ENCODE measurements at regions not wholly inside any gene's neighbourhood (a gene's known extent, or its start where the extent isn't known, plus 50 kb on each side); places are given as distances from the start of the nearest gene placed in this dataset.
"Not testable (repeated sequence)": the region's sequence is repeated elsewhere in the genome, so short reads cannot be mapped to it uniquely, and the experiment has no call there.

DNA sequence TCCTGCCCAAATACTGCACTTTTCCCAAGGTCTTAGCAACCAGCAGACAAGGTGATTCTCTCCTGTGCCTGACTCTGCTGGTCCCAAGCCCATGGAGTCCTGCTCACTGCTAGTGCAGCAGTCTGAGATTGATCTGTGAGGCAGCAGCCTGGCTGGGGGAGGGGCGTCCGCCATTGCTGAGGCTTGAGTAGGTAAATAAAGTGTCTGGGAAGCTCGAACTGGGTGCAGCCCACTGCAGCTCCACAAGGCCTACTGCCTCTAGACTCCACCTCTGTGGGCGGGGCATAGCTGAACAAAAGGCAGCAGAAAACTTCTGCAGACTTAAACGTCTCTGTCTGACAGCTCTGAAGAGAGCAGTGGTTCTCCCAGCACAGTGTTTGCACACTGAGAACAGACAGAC is 258.7 kb downstream of the ABCC12 start:
- DNase-seq: not testable (repeated sequence)

DNA sequence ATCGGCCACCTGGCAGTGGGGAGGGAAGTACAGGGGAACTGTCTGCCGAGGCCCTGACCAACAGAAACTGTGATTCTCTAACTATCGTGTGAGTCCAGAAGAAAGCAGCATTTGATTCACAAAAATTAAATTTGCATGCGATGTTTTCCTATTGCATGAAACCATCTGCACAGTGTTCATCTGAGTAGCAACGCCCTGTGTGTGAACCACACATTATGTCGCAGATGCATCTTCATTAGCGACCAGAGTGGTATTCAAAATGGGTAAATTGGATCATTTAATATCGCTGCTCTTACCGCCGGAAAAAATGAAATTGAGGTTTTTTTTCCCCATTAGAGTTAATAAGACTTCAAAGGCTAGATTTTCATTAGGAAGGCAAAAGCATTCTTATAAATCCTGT is 260.6 kb downstream of the ABCC12 start:
- DNase-seq: no peak

DNA sequence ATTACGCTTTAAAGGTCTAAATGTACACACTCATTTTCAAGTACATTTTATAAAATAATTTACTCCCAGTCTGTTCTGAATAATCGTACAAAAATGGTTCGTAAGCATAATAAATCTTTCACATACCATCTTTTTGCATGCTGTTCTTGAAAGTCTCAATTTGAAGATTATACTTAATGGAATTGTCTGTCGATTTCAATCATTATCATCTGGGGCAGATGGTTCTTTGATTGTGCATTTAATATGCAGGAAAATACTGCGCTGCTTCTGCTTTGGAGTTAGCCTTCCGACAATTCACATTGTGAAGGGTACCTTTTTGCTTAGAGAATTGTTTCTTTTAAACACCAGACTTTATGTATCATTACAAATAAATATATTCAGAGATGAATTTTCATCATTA is 262.8 kb downstream of the ABCC12 start:
- no peak for DNase-seq

DNA sequence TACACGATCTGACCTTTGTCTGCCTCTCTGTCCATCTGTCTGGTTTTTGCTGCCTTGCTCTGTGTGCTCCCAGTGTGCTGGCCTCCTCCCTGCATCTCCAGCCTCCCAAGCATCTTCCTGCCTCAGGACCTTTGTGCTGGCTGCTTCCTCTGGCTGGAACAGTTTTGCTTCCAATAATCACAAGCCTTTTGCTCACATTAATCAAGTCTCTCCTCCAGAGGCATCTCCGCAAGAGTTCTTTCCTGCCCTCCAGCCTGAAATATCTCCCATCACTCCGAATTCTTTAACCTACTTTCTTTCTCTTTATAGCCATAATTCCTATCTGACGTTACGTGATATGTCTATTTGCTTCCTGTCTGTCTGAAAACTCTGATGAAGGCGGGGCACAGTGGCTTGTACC is 267.1 kb downstream of the ABCC12 start:
- DNase-seq: no peak

DNA sequence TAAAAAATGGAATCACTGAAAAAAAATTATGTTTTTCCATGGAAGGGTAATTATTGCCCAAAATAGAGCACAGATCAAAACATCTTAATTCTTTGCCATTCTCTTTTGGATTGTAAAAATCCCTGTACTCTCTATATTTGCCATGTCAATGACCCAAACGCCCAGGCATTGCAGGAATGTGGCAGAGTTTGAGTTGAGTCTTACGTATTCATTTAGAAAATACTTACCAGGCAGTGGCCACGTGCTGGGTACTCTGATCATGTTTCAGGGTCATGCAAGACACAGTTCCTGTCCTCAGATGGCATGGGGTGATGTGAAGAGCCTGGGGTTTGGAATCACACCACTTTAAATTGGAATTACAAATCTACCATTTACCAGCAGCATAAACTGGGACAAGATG is 267.7 kb downstream of the ABCC12 start:
- peak; percentile 70 for DNase-seq

DNA sequence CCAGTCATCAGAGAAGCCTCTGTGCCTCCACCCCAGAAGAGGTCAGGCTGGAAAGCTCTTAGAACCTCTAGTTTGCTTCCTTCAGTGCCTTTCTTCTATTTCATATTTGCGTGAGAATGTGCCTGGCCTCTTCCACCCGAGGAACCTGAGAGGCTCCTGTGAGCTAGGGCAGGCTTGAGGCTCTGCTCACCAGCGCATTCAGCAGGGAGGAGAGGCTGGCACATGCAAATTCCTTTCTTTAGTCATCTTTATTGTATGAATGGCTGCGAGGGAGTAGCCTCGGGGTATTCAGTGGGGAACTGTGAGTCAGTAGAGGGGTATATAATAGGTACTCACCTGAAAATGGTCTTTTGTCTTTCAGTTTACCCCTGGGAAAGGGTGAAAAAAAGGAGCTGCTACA is 268.3 kb downstream of the ABCC12 start:
- peak; percentile 45 for DNase-seq

DNA sequence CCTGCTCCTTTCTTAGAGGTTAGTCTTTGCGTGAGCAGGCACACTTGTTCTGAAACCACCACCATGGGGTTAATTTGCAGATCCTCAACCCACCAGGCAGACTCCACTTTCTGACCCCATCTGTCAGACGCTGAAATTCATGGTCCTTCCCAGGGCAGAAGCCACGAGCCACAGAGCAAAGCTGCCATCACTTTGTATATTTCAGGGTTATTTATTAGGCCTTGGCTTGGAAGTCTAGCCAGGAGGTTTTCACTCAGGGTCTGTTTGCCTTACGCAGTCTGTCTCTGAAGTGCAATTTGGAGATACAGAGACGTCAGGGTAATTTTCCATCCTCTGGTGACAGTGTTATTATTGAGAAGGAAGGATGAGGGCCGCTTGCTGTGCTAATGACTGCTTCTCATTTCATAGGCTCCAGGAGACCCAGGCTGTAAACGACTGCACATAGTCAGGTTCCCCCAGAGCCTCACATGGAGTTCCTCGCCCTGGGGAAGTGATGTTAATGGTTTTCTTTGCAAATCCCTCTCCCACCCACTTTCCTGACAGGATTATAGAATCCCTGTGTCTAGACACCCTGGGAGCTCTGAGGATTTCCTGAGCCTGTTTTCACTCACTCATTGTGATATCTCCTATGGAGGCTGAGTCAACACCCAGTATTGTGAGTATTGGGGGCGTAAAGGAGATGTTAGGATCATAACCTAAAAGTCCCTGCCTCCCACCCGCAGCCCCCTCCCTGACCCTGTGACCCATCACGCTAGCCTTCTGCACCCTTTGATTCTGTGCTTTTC is 269.0 kb downstream of the ABCC12 start:
- no peak for DNase-seq

DNA sequence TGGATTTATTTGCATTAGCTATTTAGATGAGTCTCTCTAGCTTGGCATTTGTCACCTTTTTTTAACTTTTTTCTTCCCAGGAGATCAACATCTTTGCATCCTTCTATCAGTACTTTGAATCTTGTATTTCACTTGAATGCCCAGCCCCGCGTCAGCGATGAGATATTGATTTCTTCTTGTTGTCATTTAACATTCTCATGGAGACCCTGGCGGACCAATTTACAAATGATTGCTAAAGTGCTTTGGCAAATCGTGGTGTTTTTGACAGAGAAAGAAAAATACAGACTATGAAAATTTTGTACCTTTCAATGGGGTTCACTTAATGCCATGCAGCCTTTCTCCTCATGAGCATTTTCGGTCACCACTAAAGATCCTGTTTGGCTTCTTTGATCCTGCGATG is 269.7 kb downstream of the ABCC12 start:
- no peak for DNase-seq

DNA sequence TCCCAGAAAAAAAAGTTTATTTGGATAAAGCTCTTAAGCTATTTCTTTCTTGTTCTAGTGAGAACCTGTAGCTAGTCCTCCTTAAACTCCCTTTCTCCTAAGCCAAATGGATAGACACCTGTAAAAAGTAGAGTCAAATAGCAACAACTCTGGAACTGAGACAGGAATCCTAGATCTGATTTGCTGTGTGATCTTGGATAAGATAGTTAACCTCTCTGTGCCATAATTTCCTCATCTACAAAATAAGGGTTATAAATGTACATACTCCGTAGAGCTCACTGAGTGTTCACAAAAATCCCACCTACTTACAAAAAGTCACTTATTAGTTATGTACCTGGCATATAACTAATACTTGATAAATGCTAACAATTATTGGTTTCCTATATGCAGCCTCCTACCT is 270.3 kb downstream of the ABCC12 start:
- no peak for DNase-seq

DNA sequence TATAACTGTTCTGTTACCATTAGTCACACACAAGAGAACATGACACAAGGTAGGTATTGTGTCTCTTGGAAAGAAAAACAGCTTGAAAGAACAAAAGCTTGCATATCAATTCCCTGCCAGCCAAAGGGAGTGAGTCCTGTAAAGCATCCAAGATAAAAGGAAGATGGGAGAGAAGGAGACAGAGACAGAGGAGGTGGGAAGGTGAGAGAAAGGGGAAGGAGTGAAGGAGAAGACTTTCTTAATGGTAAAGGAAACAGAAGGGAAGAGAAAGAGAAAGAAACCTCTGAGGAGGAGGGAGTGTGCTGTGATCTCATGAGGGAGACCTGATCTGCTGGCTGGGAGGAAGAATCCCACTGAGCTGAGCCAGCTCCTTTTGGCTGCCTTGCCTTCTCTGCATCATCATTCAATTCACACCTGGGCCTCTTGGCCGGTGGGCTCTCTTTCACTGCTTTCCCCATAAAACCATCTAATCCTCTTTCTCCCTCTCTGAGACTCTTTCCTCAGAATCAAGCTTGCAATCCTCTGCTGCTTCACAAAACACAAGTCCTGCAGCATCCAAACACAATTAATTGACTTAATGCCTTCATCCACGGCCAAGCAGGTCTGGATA is 271.6 kb downstream of the ABCC12 start:
- DNase-seq: no peak

DNA sequence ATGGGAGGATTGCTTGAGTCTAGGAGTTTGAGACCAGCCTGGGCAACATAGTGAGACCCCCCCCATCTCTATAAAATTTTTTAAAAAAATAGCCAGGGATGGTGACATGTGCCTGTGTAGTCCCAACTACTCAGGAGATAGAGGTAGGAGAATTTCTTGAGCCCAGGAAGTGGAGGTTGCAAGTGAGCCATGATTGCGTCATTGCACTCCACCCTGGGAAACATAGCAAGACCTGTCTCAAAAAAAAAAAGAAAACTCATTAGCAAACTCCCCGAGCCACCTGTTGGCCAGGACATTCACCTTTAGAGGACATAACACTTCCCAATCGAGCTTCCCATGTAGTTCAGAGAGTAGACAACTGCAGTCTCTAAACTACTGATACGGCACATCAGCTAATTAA is 274.2 kb downstream of the ABCC12 start:
- DNase-seq: no peak

DNA sequence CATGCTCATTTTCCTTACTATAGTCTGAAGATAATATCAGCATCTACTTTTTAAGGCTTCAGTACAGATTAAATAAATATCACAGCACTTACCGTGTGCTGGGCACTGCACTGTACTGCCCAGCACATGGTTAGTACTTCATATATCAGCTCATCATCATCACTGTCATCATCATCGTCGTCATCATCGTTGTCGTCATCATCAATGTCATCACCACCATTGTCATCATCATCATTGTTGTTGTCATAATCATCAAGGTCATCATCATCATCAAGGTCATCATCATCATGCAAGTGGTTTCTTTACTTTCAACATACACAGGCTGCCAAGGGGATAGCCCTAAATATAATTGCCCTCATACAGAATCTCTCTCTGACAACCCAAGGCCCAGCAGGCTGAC is 275.1 kb downstream of the ABCC12 start:
- no peak for DNase-seq

DNA sequence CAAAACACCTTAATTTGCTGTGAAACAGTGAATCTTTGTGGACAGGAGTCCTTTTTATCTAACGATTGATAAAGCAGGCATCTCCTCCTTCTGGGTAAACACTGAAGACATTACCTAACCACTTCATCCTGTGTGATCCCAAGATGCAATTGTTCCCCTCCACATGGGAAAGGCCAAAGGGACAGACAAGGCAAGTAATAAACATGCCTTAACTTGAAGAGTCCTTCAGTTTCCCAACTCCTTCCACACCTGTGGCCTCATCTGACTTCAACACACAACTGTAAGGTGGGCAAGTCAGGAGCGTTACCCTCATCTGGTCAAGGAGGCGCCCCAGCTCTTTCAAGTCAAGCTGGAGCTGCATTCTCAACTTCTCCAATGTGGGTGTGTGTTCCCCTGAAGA is 278.6 kb downstream of the ABCC12 start:
- no peak for DNase-seq

DNA sequence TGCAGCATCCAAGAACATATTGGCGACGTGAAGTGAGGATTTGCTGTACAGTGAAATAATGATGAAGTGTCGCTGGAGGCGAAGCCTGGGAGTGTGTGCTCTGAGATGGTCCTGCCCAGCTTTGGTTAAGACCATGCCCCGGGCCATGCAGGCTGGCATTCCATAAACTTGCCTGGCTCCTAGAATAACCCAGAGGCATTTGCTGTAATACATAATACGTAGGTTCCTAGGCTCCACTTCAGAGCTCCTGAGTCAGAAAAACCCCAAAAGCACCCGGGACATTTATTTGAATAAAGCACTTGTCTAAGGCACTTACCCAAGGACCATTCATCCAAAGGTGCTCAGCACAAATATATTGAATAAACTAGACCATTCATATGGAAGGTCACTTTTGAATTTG is 279.3 kb downstream of the ABCC12 start:
- DNase-seq: no peak

DNA sequence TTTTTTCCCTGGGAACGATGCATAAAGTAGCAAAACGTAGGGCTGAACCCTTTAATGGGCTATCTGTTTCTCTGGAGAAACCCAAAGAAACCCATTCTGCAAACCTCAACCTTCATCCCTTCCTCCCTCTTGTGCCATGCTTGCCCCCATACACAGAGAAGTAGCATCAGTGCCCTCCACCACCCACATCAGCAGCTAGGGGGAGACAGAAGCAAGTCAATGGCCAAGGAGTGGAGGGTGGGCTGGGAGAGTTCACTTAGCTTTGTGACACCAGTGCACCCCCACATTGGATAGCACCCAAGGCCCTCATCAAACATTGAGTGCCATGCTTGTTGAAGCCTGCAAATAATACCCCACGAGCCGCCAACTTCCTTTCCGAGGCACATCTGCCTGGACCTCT is 282.4 kb downstream of the ABCC12 start:
- DNase-seq: no peak

DNA sequence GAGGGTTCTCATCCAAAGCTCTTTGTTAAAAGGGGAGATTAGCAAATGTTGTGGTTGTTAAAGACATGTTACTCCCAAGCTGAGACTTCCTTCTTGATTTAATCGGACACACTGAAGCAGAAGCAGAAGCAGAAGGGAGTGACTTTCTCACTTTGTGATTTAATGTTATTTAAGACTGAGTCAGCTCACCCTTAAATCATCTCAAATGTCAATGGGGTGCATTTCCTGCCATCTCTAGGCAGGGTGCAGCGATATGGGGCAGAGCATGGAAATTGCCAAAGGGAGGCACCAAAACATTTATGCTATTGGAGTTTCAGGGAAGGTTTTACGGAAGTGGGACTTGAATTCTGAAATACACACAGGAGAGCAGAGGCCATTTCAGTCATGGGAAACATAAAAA is 283.6 kb downstream of the ABCC12 start:
- DNase-seq: no peak

DNA sequence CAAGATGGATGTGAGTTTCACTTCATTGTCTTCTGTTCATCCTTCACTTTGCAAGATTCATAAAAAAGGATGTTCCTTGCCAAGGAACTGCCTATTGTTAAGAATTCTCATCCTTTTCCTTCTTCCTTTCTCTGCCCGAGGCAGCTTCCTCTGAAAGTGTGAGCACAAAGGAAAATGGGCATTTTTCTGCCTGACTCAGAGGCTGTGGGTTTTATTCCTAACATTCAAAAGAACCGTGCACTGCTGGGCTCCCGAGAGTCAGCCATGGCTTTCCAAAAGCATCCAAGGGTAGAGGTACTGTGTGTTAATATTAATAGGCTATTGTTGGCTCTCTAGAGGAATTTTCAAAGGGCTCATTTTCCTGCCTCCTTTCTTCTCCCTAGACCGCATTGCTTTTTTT is 289.4 kb downstream of the ABCC12 start:
- no peak for DNase-seq

DNA sequence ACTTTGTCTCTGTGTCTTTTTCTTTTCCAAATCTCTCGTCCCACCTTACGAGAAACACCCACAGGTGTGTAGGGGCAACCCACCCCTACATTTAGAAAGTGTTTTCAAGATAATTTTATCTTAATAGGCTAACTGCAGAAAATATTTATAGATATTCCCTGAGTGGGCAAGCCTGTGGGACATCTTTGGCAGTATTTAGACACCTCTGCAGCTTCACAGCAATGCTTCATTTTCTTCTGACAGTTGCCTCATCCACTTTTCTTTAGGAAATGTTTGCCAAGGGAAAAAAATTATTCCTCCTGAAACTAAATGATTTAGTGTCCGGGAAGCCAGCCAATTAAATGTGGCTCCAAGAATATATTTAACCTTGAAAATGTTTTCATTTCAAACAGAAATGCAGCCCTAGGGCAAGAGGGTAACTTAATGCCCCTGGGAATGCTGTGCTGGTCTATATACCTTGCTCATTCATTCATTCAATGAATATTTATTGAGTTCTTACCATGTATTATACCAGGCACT is 290.4 kb downstream of the ABCC12 start:
- DNase-seq: no peak

DNA sequence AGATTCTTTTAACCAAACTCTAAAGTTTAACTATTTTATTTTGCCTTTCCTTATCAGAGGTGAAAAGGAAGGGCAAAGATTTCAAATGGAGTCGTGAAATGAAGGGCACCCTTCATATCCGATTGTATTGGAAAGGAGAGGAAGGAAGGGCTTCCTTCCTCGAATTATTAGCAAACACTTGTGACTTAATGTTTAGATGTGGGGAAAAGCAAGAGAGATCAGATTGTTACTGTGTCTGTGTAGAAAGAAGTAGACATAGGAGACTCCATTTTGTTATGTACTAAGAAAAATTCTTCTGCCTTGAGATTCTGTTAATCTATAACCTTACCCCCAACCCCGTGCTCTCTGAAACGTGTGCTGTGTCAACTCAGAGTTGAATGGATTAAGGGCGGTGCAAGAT is 291.5 kb downstream of the ABCC12 start:
- not testable (repeated sequence) for DNase-seq

DNA sequence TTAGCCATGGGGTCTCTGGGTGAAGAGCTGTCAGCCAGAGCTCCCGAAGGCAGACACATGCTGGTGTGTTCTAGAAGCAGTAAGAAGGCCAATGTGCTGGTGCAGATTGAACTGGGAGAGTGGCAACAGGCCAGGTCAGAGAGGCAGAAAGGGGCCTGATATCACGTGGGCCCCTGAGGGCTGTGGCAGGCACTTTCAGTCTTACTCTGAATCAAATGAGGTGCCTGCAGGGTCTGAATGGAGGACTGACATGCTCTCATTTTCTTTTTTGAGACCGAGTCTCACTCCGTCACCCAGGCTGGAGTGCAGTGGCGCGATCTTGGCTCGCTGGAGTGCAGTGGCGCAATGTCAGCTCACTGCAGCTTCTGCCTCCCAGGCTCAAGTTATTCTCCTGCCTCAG is 293.8 kb downstream of the ABCC12 start:
- DNase-seq: no peak

DNA sequence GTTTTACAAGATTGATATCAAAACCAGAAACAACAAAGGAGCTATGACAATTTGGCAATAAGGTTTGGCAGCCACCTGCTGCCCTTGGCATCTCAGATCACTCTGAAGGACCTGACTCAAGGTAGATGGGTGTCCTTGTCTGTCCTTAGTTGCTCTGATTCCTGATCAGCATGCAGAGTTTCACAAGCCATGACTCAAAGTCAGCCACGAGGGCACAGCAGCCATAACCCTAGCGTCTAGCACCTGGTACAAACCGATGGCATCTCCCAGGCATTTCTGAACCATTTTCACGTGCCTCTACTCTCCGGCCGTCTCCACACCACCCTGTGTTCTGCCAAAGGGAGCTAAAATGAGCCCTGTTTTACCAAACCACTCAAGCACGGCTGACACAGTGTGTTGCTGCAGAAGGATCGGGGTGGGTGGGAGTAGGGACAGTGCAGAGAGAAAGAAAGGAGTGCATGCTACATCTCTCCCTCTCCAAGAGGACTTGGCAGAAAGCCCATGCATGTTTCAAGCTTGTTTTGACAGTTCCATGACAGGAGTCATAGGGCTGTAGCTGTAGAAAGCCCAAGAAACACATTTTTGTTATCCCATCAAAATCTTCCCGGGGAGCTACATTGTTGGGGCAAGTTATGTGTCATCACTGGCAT is 297.3 kb downstream of the ABCC12 start:
- DNase-seq: peak; percentile 7

DNA sequence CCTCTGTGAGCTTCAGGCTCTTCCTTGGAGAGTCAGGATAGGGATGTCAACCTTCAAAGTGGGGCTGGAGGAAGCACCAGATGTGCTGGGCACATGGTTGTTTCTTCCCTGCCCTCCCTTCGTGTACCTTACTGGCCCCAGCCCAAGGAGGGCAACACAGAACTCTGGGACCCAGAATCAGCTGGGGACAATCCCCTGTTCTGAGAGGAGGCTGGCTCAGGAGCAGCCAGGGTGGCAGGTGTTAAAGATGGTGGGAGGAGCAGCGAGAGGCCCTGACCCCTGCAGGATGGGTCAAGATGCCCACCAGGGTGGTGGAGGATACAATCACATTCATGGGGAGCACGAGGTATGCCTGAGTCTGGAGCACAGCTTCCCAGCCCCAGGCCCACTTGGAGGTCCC is 300.4 kb downstream of the ABCC12 start:
- DNase-seq: no peak

DNA sequence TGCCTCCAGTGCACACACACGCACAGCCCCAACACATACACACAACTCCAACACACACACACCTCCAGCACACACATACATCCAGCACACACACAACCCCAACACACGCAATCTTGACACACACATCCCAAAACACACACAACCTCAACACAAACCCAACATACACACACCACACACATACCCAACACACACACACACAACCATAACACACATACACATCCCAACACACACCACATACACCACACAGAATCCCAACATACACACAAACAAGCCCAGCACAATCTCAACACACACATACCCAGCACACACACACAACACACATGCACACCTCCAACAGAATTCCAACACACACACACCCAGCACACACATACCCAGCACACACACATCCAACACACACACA is 301.1 kb downstream of the ABCC12 start:
- DNase-seq: no peak

DNA sequence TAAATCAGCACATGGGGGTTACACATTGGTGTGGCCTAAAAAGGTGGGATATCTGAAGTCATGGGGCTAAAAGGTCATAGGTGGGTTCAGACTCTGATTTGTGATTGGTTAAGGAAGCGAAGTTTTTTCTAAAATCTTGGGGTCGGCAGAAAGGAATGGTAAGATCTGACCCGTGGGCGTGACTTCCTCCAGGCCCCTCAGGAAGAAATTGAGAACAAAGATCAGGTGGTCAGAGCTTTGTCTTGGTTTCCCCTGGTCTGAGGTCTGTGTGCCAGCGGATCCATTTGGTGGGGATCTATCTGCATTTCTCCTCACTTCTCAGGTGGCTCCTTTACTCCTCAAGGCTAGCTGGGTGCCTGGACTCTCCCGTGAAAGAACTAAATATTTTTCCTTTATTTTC is 302.8 kb downstream of the ABCC12 start:
- DNase-seq: no peak

Measured in fibroblast of skin of scalp (primary cell).